MG63 (cell line): ENCODE measurements at regions not wholly inside any gene's neighbourhood (a gene's known extent, or its start where the extent isn't known, plus 50 kb on each side); places are given as distances from the start of the nearest gene placed in this dataset.
"Not testable (repeated sequence)": the region's sequence is repeated elsewhere in the genome, so short reads cannot be mapped to it uniquely, and the experiment has no call there.

Source experiments
- DNase-seq: peaks from one replicate; pipeline ENCODE4 v3.0.0-alpha.2; 2020
- H3K27me3 ChIP-seq: fragments of 250-450 bp; sonication (Bioruptor Pico); 2 replicates; pipeline ENCODE4 v1.5.1; 2020; ENCODE audit warnings: mild to moderate bottlenecking, moderate library complexity
- H3K36me3 ChIP-seq: fragments of 250-450 bp; sonication (Bioruptor Pico); 2 replicates; pipeline ENCODE4 v1.5.1; 2020; ENCODE audit warnings: mild to moderate bottlenecking, moderate library complexity
- H3K4me3 ChIP-seq: fragments of 250-450 bp; sonication (Bioruptor Pico); 2 replicates; pipeline ENCODE4 v1.5.1; 2020; ENCODE audit warnings: mild to moderate bottlenecking, moderate library complexity
- H3K9me3 ChIP-seq: fragments of 250-450 bp; sonication (Bioruptor Pico); 2 replicates; pipeline ENCODE4 v1.5.1; 2020; ENCODE audit warnings: mild to moderate bottlenecking, moderate library complexity

DNA sequence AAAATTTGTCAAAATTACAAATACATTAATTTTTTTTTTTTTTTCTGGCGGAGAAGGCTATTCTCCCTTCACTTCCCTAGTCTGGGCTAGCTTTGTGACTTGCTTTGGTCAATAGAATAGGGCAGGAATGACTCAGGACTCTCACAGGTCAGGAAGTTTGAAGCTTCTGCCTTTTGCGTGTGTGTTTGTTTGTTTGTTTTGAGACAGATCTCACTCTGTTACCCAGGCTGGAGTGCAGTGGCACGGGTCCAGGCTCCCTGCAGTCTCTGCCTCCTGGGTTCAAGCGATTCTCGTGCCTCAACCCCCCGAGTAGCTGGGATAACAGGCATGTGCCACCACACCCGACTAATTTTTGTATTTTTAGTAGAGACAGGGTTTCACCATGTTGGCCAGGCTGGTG lies 55.9 kb upstream of the USP9X start:
- no peaks in the 10 kb centered on the region for H3K27me3 ChIP-seq
- no peak overlapping the region for H3K4me3 ChIP-seq
- H3K9me3 ChIP-seq, result no peaks in the 10 kb centered on the region
- DNase-seq, result peak; percentile 6
- no peaks in the 10 kb centered on the region for H3K36me3 ChIP-seq

GRCh38 chrX:41031256-41031967 lies 53.8 kb upstream of the USP9X start:
- Histone ChIP-seq H3K4me3 (no peak overlapping the region), H3K27me3 (no peaks in the 10 kb centered on the region), H3K9me3 (no peaks in the 10 kb centered on the region), H3K36me3 (no peaks in the 10 kb centered on the region)
- no peak for DNase-seq

- no peaks in the 10 kb centered on the region for H3K27me3 ChIP-seq
- no peak overlapping the region for H3K4me3 ChIP-seq
- no peaks in the 10 kb centered on the region for H3K9me3 ChIP-seq
- no peaks in the 10 kb centered on the region for H3K36me3 ChIP-seq
- DNase-seq, result no peak
Measured at GRCh38 chrX:41033299-41033698, 51.9 kb upstream of the USP9X start.

GRCh38 chrX:41034902-41035301 lies 50.3 kb upstream of the USP9X start:
- not testable (repeated sequence) for H3K9me3 ChIP-seq, DNase-seq

More at GRCh38 chrX:41034902-41035301, 50.3 kb upstream of the USP9X start:
- H3K4me3 ChIP-seq, H3K27me3 ChIP-seq, H3K36me3 ChIP-seq: not testable (repeated sequence)
